GM23338 (cell line): ENCODE measurements at regions not wholly inside any gene's neighbourhood (a gene's known extent, or its start where the extent isn't known, plus 50 kb on each side); places are given as distances from the start of the nearest gene placed in this dataset.

ENCODE experiments used
- CTCF ChIP-seq, 2 experiments: fragments of 200-600 bp in 1 of 2; sonication (generic) in 1 of 2; conservative IDR thresholded peaks; 2 replicates each; pipeline versions ENCODE4 v1.5.1 to v1.6.1; 2016 to 2017; ENCODE audit warnings: antibody characterized with exemption in 2 of 2, low read depth in 2 of 2, mild to moderate bottlenecking in 2 of 2, moderate library complexity in 1 of 2
- EZH2phosphoT487 ChIP-seq: fragments of 200-600 bp; sonication (generic); IDR thresholded peaks from one replicate; pipeline ENCODE4 v1.8.1; 2018; ENCODE audit warnings: antibody characterized with exemption; ENCODE audit not compliant: unreplicated experiment
- JUNB ChIP-seq: IDR thresholded peaks from one replicate; pipeline ENCODE4 v1.6.1; 2016; ENCODE audit warnings: antibody characterized with exemption; ENCODE audit not compliant: unreplicated experiment
- POLR2AphosphoS5 ChIP-seq: IDR thresholded peaks from 2 replicates; pipeline ENCODE4 v1.6.1; 2016; ENCODE audit warnings: antibody characterized with exemption, low read depth
- REST ChIP-seq: IDR thresholded peaks from one replicate; pipeline ENCODE4 v1.6.1; 2018; ENCODE audit warnings: antibody characterized with exemption; ENCODE audit not compliant: unreplicated experiment

GRCh38 chr18:78583739-78584458 lies 395.7 kb upstream of the SALL3 start:
- TF ChIP-seq JUNB (no peak), POLR2AphosphoS5 (no peak), CTCF (conservative IDR thresholded peaks at IDR 0.05; ENCODE audit: low read depth in 2 of 2) (no peak), REST (no peak), EZH2phosphoT487 (no peak)
